22Rv1 (cell line): ENCODE measurements at regions not wholly inside any gene's neighbourhood (a gene's known extent, or its start where the extent isn't known, plus 50 kb on each side); places are given as distances from the start of the nearest gene placed in this dataset.

Source experiments
- H3K27ac ChIP-seq: fragments of 450-650 bp; 2 replicates; pipeline ENCODE4 v1.5.1; 2017
- CTCF ChIP-seq: fragments of 450-650 bp; IDR thresholded peaks from 2 replicates; pipeline ENCODE4 v1.5.1; 2017; ENCODE audit warnings: mild to moderate bottlenecking
- ZFX ChIP-seq: fragments of 450-650 bp; IDR thresholded peaks from 2 replicates; pipeline ENCODE4 v1.6.1; 2017; ENCODE audit warnings: antibody characterized with exemption, borderline replicate concordance

- TF ChIP-seq ZFX (no peak), CTCF (no peak)
- H3K27ac ChIP-seq = no peak overlapping the region
These were observed 328.1 kb upstream of the TBL1XR1 start for GRCh38 chr3:177525414-177525813.

DNA sequence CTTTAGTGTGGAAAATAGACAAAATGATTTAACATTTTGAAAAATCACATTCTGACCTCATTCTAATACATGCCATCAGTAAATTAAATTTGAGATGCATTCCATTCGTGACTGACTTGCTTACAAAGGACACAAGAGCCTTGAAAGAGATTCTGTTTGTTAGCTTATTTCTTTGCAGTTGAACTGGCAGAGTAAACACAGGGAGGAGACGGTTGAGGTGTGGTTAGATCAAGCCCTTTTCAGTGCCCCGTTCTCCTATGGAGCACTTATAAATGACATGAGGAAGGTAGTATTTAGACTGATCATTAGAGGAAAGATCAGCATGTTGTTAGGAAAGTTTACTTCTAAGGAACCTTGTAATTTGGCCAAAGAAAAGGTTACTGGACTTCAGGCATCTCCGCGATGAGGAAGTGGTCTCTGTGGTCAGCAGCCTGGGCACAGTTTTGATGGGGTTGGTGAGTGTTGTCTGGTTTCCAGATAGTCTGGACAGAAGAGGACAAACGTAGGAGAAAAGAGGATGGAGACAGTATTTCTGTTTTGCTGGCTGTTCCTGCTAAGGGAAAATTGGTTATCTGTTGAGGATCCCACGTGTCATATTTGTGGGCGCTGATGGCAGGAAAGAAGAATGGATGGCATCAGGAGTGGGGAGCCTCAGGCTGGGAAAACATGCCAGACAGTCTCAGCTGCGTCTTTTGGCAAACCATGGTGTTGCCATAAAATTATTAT, 328.9 kb upstream of the TBL1XR1 start:
- no peak overlapping the region for H3K27ac ChIP-seq
- TF ChIP-seq ZFX (no peak), CTCF (no peak)

GRCh38 chr3:177527182-177527581, 329.9 kb upstream of the TBL1XR1 start:
- H3K27ac ChIP-seq = no peak overlapping the region
- TF ChIP-seq CTCF = no peak
- no peak for TF ChIP-seq ZFX

DNA sequence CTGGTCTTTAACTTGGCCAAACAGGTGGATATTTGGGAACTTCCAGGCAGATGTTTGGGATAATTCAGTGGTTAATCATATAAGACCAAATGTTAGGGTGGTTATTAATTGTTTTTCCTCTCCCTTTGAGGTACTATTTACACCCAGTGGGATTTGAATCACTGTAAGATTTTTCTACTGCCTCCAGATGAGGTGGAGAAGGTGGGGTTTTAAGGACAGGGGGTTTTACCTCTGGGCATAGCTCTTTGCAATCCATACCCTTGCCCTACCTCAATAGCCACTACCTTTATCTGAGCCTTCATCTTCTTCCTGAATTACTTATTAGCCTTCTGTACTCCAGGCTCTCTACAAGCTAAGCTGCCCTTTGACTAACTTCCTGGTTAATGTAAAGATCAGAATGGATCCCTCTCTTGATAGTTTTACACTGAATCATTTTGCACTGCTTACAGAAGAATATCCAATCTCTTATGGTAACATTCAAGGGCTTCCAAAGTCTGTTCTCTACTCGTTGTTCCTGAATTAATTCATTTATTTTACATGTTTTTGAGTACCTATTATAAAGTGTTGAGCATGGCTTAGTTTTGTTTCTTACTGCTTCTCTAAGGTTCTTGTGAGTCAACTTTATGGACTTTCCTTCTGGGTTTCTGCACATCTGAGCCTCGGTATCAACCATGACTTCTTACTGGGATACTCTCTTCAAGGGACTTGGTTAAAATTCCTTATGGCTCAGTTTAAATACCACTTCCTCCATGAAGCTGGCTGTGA, 331.2 kb upstream of the TBL1XR1 start:
- no peak overlapping the region for H3K27ac ChIP-seq
- TF ChIP-seq CTCF = no peak

- TF ChIP-seq CTCF (no peak), ZFX (no peak)
- no peak overlapping the region for H3K27ac ChIP-seq
These were observed 331.8 kb upstream of the TBL1XR1 start for GRCh38 chr3:177529071-177529550.

GRCh38 chr3:177529716-177530335, 332.5 kb upstream of the TBL1XR1 start:
- no peak overlapping the region for H3K27ac ChIP-seq
- TF ChIP-seq ZFX (no peak), CTCF (no peak)

DNA sequence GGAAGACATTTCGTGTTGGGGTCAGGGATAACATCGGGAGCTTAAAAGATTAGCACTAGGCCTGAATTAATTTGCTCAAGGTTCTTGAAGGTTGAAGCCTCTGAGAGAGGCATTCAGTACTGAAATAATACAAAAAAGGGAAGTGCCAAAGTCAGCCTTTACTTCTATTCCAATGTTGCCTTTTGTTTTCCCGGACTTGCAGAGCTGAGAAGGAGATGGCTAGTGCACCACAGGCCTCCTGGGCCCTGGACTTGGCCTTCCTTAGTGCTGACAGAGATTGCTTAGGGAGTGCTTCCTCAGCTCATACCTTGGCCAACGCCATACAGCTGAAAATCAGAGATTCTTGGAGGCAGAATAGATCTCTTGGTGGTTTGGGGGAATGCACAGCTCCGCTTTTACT, 333.6 kb upstream of the TBL1XR1 start:
- no peak for TF ChIP-seq ZFX
- no peak for TF ChIP-seq CTCF
- H3K27ac ChIP-seq = no peak overlapping the region
